GM10266 (cell line): ENCODE measurements at regions not wholly inside any gene's neighbourhood (a gene's known extent, or its start where the extent isn't known, plus 50 kb on each side); places are given as distances from the start of the nearest gene placed in this dataset.

Experiments
- DNase-seq: peaks from one replicate; pipeline ENCODE4 v3.0.0; 2012; ENCODE audit errors: extremely low spot score
- TF ChIP-seq, protein P1 (sequence below): IDR thresholded peaks from 2 replicates; pipeline ENCODE4 v1.5.1; 2012; ENCODE audit warnings: mild to moderate bottlenecking, low read depth; ENCODE audit not compliant: control insufficient read depth, insufficient read depth; ENCODE audit errors: missing control alignments

DNA sequence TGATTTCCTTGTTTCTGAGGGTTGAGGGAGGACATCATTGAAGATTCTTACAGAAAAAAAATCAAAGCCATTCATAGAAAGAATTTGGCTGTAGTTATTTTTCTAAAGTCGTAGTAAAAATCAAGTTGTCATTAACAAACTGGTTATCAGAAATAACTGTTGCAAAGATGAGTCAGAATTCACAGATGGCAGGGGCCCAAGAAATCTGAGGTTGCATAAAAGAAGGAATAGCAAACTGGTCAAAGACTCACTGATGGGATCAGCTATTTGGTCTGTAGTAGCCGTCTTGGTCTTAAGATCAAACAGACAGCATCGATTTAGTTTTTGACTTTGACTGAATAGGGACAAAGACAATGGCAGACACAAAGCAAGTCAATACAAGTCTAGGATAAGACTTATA lies 334.3 kb downstream of the FIGN start:
- no peak for DNase-seq

DNA sequence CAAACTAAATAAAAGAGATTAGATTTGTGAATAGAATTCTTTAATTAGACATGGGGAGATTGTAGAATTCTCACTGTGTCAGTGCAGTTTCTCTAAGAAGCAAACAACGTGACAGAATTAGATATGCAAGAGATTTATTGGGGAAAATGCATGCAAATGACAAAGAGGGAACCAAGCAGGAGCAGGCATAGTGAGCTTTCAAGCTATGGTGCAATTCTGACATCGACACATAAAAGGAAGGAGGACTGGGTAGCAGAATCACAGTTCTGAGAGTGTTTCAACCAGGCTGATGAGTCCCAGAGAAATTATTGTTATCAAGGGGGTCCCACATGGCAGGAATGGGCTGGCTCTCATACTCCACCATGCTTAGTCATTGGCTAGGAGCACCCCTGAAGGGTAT lies 338.4 kb downstream of the FIGN start:
- TF ChIP-seq, protein P1, sequence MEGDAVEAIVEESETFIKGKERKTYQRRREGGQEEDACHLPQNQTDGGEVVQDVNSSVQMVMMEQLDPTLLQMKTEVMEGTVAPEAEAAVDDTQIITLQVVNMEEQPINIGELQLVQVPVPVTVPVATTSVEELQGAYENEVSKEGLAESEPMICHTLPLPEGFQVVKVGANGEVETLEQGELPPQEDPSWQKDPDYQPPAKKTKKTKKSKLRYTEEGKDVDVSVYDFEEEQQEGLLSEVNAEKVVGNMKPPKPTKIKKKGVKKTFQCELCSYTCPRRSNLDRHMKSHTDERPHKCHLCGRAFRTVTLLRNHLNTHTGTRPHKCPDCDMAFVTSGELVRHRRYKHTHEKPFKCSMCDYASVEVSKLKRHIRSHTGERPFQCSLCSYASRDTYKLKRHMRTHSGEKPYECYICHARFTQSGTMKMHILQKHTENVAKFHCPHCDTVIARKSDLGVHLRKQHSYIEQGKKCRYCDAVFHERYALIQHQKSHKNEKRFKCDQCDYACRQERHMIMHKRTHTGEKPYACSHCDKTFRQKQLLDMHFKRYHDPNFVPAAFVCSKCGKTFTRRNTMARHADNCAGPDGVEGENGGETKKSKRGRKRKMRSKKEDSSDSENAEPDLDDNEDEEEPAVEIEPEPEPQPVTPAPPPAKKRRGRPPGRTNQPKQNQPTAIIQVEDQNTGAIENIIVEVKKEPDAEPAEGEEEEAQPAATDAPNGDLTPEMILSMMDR, result no peak

More for the DNA sequence above, 334.3 kb downstream of the FIGN start:
- TF ChIP-seq, protein P1, result no peak

DNA sequence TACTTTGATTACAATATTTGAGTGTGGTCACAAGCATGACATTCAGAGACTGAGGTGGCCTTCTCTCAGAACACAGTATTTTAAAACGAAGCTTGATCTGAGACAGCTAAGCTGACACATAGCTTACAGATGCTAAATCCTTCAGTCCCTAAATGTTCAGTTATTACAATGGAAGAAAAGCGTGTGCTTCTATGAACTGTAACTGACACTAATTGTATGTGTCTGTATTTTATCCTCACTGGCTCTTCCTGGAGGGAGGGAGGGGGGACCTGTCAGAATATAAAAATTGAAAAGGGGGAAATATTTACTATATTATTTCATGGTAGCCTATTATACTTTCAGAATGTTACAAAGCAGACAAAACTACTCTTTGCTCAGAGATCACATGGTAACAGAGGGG lies 340.2 kb downstream of the FIGN start:
- DNase-seq, result no peak
- TF ChIP-seq, protein P1, result no peak

More for the DNA sequence above, 338.4 kb downstream of the FIGN start:
- DNase-seq, result no peak

DNA sequence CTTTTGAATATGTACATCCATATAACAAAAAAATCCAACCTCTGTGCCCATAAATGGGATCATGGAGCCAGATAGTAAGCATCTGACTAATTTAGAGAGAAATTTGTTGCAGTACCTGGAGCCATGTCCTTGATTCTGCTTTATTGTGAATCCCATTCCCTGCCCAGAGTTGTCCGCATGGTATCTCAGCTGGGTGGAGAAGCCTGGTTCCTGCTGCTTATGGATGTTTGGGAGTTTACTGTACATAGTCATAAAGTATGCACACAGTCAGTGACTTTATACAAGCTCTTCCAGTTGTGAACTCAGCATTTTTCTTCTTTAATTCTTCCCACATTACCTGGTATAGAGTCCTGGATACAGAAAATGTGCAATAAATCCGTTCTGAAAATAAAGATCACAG lies 346.0 kb downstream of the FIGN start:
- DNase-seq, result no peak
- TF ChIP-seq, protein P1, result no peak

DNA sequence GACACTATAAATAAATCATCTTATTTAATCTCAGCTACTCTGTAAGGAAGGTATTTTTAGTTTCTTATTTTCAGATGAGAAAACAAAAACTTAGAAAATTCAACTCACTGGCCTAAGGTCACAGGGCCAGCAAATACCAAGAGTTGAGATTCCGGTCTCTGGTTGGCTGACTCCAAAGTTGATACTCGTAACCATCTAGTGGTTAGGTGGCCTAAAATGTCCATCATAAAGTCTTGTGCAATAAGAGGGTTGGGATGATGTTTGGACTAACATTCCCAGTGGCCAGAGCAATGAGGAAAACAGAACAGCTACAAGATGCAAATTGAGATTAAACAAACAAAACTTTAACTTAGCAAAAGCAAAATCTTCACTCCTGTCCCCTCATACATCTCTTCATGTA lies 360.3 kb downstream of the FIGN start:
- no peak for DNase-seq
- TF ChIP-seq, protein P1, result no peak

DNA sequence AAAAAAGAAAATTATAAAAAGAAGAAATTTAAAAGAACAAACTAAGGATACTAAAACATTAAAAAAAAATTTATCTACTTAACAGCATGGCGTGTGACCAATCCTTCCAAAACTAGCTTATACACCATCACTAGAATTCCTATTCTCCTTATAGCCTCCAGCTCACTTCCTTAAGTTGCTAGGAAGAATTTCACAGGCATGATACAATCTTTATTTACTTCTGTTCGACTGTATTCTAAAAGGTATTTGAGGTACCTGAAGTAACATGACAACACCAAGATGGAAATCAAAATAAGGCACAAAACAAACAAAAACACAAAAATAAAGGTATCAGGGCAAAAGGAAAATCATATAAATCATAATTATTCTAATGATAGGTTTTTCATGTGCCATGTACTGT lies 360.7 kb downstream of the FIGN start:
- no peak for DNase-seq
- TF ChIP-seq, protein P1, result no peak

DNA sequence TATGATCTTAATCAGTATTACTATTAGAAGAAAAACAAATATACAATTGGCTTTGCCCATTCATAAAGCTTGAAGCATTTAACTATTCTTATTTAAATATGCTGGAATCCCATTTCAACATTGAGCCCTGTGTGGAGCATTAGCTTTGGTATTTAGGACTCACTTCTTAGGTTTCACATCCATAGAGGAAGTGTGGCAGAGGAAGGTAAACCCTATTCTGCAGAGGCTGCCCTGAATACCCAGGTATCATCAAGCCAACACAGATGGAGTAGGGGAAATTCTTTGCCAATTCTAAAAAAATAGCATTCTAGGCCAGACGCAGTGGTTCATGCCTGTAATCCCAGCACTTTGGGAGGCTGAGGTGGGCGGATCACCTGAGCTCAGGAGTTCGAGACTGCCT lies 361.5 kb downstream of the FIGN start:
- no peak for DNase-seq
- TF ChIP-seq, protein P1, result no peak
